Skeletal muscle cell (primary cell): ENCODE measurements at regions not wholly inside any gene's neighbourhood (a gene's known extent, or its start where the extent isn't known, plus 50 kb on each side); places are given as distances from the start of the nearest gene placed in this dataset.

Source experiments
- DNase-seq: peaks from one replicate; pipeline ENCODE4 v3.0.0-alpha.2; 2010; ENCODE audit warnings: low read depth
- H3K4me3 ChIP-seq: 2 replicates; pipeline ENCODE4 v1.5.1; 2011; ENCODE audit warnings: low read depth, mild to moderate bottlenecking, control low read depth, low read length, moderate library complexity

DNA sequence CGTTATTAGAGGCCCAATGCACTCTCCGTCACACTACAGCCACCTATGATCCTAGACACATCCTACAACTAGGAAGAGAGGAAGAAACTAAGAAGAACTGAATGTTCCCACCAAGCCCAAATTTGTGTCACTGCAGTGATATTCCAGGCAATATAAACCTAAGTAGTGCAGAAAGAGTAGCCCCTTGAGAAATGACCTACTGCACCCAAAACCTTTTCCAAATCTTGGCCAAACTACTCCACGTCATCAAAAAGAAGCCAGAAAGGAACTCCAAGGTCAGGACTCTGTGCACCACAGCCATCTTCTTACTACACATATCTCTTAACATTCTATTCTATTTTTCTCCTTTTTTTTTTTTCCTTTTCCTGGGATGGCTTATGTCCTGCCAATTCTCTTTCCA is 60.2 kb downstream of the ADAMTS1 start:
- DNase-seq = no peak
- H3K4me3 ChIP-seq = no peak overlapping the region

DNA sequence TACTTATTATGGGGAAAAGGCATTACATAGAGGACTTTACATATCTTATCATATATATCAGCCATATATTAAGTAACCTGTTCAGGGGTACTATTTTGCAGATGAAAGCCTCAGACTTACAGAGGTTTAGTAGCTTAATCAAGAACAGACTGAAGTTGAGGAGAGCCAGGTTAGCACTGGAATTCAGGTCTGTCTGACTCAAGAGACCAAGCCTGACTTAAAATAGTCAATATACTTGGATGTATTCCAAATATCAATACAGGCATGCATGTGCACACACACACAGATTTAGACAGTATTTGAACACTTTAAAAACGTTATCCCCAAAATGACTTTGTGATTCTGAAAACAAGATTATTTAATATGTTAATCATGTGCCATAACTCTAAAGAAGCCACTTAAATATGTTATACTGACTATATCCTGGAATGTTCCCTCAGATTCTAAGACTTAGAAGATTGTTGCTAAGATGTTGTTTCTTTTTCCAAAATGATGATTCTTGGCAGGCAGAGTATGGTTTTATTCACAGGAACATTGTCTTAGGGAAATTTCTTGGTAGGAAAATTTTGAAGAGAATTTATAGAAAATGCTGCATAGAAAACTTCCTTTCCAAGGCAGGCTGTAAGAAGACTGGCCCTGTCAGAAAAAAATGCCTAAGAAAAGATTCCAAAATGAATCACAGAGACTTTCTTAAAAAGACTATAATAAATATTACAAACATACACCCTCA is 61.6 kb downstream of the ADAMTS1 start:
- H3K4me3 ChIP-seq = no peak overlapping the region
- no peak for DNase-seq

DNA sequence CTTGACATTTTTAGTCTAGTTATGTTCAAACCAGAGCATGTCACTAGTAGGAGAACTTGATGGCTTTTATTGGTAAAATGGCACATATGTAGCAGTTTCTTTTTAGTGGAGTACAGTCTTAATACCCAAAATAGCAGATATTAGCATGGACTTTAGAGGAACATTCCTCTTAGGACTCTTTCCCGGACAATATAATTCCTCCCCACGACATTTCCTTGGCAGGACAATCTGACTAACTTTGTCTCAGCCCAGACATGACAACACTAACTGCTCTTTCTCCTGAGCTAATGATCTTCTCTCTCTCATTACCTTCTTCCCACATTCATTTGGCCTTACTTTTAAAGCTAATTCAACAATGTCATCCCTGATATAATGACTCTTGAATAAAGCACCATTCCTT is 62.5 kb downstream of the ADAMTS1 start:
- no peak overlapping the region for H3K4me3 ChIP-seq
- no peak for DNase-seq

DNA sequence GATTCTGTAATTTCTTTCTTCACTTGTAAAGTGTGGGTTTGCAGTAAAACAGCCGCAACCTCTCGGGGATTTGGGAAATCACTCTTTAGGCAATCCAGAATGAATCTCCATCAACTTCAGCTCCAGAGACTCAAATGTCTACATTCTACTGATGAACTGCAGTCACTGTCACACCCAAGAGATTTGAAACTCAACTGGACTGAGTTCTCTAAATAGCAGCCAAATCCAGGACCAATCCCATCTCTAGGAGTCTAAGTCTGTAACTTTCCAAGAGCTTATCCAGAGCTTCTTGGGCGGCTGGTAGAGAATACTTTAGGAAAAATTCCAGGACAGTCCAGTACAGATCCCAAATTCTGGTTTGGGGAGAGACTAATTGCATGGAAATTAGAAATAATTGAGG is 62.9 kb downstream of the ADAMTS1 start:
- DNase-seq = no peak
- H3K4me3 ChIP-seq = no peak overlapping the region

DNA sequence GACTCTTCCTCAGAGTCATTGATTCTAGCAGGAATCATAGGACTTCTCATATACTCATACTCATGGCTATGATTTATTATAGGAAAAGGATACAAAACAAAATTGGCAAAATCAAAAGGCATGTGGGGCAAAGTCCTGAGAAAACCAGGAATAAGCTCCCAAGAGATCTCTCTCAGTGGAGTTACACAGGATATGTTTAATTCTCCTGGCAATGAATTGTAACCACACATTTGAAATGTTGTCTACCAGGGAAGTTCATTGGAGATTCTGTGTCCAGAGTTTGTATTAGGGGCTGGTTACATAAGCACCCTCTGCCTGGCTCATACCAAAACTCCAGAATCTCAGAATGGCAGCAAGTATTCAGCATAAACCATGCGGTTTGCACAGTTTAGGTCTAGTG is 63.9 kb downstream of the ADAMTS1 start:
- no peak for DNase-seq
- H3K4me3 ChIP-seq = no peak overlapping the region

DNA sequence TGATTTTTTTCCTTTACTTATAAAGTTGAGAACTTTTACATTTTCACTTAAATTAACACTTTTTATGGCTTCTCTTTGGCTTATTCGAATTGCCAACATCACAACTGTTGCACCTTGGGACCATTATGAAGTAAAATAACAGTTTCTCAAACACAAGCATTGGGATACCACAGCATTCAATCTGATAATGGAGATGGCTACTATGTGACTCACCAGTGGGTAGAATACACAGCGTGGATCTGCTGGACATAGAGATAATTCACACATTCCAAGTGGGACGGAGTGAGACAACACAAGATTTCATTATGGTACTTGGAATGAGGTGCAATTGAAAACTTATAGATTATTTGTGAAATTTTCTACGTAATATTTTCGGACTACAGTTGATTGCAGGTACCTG is 68.0 kb downstream of the ADAMTS1 start:
- no peak for DNase-seq
- H3K4me3 ChIP-seq = no peak overlapping the region

DNA sequence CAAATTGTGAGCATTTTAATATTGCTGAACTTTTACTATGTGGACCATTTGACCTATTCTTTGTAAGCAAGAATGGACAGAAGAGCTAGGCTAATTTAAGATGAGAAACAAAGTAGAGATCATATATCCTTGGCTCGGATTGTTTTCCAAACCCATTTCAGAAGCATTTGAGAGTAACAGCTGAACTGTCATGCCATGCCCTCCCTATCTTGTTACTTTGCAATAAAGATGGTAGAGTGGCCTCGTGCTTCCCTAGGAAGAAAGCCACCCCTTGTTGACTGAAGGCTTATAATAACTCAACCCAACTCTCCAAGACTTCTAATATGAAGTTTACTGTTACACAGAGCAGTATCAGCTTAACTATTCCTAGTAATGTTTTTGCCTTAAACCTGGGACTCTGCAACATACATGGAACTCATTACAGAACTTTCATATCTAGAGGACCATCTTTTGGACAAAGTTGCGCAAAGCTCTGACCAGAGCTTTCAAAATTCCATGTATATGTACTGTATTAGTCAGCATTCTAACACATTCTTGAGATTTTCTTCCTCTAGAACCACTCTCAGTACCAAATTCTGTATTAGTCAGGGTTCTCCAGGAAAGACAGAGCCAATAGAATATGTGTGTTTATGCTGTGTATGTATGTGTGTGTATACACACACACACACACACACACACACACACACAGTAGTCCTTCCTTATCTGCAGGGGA is 68.7 kb downstream of the ADAMTS1 start:
- no peak overlapping the region for H3K4me3 ChIP-seq
- peak; percentile 41 for DNase-seq

DNA sequence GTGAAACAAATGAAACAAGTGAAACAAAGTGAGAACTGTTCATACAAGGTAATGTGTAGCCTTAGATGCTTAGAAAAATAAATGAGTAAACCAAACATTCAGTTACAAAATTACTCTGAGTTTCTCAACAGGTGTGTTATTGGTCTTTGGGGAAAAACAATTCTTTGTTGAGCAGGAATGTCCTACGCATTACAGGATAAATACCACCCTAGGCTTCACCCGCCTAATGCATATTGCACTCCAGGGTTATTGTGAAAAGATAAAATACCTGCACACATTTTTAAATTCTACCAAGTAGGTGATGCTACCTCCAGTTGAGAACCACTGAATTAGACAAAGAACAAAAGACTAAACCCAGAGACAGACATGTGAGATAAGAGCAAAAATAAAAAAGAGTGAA is 72.2 kb downstream of the ADAMTS1 start:
- DNase-seq = no peak
- no peak overlapping the region for H3K4me3 ChIP-seq

DNA sequence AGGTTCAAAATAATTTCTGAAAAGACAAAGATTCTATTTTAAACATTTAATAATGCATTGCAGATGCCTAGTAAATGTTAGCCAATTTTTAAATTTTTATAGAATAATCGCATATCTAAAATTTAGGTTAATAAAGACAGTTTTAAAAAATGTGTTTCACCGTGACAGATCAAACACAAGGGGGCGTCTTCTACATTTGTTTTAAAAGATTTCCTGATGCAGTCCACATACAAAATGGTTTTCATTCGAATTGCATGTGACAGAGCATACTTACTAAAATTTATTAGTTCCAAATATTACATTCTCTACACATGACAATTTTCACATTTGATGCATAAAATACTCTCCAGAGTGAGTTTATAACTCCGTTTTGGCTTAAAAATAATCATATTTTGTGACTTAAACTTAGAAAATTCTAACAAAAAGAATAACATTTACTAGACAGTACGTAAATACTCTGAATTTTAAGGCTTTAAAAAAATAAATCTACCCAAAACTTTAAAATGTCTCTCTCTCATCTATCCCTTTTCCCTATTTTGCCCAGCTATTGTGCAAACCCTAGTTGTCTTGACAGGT is 75.5 kb downstream of the ADAMTS1 start:
- H3K4me3 ChIP-seq = no peak overlapping the region
- peak; percentile 20 for DNase-seq

DNA sequence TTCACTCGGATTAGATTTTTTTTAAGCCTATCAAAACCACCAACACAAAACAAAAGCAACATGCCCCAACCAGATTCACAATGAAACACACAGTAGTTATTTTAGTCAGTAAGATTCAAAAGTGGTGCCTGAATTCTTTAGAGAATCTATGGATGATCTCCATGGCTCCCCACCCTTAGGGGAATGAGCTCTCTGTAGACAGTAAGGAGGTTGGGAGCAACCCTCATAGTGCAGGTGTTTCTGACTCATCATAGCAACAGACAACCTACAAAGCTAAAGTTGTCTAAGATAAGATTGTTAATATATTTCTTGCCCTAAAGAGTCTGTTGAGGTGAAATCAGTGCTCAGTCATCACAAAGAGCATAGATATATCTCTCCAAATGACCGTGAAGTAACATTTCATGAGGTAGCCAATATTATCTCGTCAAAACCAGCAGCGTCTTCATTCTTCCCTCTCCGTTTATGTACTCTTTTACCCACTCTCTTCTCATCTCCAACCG is 78.3 kb downstream of the ADAMTS1 start:
- no peak for DNase-seq
- H3K4me3 ChIP-seq = no peak overlapping the region

DNA sequence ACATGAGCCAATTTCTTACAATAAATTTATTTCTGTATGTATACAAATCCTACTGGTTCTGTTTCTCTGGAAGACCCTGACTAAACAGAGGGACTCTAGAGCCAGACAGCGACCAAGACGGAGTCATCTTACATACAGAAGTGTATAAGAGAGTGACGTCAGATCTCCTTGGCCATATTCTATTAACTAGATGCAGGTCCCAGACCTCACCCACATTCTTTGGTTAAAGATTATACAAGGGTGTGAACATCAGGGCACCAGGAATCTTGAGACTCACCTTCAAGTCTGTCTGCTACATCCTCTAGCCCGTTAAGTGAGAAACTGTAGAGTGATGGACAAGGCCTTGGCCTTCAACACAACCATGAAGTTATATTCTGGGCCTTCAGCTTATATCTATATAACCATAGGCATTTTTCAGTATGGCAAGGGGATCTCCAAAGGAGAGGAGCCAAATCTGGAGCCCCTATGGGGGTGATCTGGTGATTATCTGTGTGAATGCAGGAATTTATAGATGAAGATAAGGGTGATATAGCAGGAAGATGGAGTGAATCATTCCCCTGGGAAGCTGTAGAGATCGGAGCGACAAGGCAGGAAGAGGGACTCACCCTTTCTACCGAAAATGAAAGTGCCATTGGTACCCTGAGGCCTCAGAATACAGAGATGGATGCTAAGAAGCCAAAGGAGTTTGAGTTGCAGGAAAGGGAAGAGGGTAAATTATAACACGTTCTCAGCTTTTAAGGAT is 83.9 kb downstream of the ADAMTS1 start:
- no peak for DNase-seq
- H3K4me3 ChIP-seq = no peak overlapping the region

DNA sequence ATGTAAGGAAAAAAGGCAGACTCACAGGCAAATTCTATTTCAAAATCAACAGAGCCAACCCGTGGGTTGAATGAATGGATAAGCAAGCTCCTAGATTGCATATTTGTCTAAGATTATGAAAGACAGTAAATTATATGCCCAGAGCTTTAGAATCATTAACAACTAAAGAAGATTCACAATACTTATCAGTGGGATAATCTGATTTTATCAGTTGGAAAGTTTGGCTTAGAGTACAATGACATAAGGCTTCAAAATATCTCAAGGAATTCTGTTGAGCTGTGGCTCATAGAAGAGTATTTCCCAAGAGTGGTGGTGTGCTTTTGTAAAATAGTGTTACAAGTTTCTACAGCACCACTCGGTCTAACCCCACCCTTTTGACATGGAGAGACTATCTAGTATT is 85.5 kb downstream of the ADAMTS1 start:
- DNase-seq = no peak
- H3K4me3 ChIP-seq = no peak overlapping the region

DNA sequence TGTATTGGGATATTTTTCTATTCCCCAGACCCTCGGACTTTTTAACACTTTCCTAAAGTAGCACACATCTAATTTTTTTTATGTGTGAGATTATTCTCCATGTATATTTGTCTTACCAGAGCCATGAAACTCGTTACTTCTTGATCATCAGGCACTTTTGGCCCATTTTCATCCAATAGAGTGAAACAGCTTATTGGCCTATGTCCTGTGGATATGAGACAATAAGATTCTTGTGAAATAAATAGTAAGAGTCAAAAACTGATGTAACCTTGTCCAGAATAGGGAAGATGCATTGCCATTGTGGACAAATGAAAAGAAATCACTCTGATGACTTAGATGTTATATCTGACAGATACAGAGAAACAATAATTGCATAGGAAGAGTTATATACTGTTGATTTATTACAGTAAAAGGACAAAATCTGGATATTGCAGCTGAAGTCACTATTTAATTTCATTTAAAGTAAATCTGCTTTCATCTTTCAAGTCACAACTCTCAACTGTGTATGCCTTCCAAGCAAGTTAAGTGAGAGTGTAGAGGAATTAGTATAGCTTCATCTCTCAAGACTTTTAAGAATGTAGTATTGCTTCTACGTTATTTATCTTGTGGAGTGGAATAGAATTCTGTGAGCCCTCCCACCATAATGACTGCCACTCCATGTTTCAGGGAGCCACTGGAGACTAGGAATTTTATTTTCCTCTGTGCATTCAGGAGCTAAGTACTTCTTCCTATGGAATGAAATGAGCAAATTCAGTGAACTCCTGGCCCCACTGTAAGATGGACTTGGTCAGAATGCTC is 86.9 kb downstream of the ADAMTS1 start:
- H3K4me3 ChIP-seq = no peak overlapping the region
- DNase-seq = no peak

DNA sequence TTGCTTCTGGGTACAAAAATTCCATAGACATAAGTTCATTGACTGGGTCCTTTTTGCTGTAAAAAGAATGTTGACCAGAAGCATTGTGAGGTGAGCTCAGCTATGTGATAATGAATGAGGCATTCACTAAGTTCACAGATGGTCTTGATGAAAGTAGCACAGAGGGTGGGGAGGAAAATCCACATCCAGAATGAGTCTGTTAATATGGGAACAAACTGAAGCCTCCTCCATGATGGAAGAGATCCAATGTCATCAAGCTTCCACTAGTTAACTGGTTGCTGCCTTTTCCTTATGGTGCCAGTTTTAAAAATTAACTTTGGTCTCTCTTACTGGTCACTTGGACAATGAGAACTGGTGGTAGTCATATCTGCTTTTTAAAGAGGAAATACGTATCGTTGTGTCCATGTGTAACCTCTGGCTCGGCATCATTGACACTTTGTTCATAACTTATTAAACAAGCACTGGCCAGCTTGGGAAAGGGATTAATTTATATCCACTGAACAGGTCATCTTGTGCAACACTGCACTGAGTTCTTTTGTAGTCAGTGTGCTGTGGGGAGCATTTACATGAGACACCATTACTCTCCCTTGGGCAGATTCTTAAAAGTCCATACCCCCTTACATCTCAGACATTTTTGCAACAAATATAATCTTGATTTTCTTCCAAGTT is 88.6 kb downstream of the ADAMTS1 start:
- no peak overlapping the region for H3K4me3 ChIP-seq
- peak; percentile 67 for DNase-seq

DNA sequence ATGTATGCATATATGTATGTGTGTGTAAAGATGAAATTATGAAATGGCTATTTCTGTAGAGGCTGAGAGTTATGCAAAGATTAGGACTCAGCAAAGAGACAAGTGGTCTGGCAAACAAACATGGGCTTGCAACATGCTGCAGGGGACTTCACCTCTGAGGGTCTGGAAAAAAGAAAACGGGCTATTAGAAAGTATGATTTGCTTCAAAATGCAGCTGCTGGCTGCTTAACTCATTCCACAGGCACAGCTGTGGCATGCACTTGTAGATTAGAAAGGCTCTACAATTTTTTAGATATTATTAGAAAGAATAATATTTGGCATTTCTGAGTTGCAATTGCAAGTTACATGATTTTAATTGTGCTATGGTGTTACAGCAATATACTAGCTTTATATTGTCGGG is 90.4 kb downstream of the ADAMTS1 start:
- no peak overlapping the region for H3K4me3 ChIP-seq
- no peak for DNase-seq

DNA sequence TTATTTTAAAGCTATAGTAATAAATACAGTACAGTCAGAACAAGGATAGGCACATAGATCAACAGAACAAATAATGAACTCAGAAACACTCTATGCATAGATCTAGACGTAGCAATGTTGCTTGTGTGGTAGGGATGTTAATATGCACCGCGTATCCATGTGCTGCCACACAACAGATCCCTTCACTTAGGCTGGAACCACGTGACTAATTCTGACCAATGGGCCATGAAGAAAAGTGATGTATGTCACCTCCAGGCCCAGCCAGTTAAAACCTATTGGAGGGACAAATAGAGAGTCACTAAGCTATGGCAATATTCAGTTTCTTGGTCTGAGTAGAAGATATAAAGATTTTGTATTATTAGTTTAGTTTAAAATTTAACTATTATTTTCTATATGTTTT is 91.4 kb downstream of the ADAMTS1 start:
- DNase-seq = no peak
- H3K4me3 ChIP-seq = no peak overlapping the region

DNA sequence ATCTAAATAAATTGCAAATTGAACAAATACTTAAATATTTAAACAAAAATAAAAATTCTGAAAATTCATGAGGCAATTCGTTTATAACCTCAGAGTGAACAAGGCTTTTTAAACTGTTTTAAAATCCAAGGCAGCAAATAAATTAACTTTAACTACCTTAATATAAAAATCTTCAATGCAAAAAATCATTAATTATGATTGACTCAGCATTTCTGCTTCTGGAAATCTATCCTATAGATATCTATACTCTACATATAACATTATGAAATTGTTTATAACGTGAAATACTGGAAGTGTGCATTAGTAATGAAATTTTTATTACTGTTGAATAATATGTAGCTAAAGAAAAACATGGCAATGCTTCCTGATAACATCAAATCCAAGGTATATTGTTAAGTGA is 92.4 kb downstream of the ADAMTS1 start:
- DNase-seq = no peak
- H3K4me3 ChIP-seq = no peak overlapping the region

DNA sequence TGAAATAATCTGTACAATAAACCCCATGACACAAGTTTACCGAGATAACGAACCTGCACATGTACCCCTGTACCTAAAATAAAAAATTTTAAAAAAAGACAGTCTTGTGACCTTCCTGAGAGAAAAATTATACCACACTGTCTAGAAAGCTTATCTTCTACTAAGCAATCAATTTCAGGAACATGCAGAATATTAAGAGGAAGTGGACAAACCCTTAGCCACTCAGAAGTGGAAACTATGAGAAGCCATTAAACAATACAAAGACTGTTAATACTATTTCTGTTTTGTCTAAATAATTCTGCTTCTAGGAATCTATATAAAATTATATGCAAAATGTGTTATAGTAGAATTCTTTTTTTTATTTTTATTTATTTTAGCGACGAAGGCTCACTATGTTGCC is 93.9 kb downstream of the ADAMTS1 start:
- no peak overlapping the region for H3K4me3 ChIP-seq
- DNase-seq = no peak

DNA sequence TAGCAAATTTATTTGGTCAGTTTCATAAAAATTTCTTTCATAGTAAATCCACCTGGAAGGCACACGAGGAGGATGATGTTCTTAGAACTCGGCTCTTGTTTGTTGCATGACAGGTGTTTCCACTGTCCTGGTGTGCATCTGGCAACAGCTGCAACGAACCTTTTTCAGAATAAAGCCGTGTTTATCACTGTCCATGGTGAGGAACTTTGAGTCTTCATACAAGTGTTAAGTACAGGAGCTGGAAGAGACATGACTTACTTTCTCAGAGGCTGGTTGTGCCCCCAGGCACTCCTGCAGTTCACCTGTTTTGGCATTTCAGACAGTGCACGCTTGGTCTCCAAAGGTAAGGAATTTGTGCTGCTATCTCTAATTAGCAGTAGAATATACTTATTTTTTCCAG is 97.1 kb downstream of the ADAMTS1 start:
- no peak for DNase-seq
- no peak overlapping the region for H3K4me3 ChIP-seq
